Brain pericyte (primary cell): ENCODE measurements at regions not wholly inside any gene's neighbourhood (a gene's known extent, or its start where the extent isn't known, plus 50 kb on each side); places are given as distances from the start of the nearest gene placed in this dataset.
A peak's percentile ranks its signal among the peaks of the same experiment; 100 is the strongest.

ENCODE experiments used
- DNase-seq: peaks from one replicate; pipeline ENCODE4 v3.0.0-alpha.2; 2012; ENCODE audit warnings: low read depth, low spot score

DNA sequence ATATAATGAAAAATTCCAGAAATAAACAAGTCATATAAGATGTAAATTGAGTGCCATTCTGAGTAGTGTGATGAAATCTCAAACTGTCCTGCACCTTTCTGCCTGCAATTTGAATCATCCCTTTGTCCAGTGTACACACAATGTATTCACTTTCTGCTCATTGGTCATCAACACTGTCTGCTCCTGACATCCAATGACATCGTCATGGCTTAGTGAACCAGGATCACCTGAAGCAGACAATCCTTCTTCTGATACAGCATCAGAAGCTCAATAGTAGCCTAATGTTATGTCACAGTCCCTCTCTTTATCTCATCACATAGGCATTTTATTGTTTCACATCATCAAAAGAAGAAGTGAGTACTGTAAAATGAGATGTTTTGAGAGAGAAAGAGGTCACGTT is 366.3 kb downstream of the RFPL4B start:
- DNase-seq: no peak

DNA sequence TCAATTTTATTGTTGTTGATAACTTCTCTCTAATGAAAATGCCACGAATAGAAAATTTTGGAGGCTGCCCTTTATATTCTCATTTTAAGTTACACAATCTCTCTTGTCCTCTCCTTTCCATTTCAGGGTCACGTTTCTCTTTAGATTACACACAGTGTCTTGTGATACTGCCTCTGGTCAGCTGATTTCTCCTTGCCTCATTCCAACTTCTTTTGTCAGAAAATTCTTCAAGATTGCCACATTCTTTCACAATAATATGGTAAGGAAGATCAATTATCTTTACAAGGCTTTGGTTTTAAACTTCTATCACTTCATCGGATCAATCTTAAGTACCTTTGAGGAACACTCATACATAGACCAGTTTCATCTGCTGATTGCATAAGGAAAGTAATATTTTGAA is 370.3 kb downstream of the RFPL4B start:
- DNase-seq: no peak

DNA sequence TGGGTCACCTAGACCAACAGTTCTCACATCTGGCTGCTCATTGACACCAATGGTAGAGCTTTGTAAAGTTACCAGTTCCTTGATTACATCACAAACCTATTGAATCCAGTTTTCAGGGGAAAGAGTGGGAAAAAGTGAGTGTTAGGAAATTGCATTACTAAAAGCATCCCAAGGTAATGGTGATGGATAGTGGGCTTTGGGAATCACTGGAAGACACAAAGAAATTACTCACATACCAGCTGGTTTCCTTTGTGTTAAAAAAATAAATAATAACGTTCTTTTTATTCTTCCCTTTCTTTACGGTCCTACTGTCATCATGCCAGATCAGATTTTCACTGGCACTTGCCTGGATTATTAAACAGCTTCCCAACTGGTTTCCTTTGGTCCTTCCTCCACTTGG is 370.7 kb downstream of the RFPL4B start:
- DNase-seq: no peak

DNA sequence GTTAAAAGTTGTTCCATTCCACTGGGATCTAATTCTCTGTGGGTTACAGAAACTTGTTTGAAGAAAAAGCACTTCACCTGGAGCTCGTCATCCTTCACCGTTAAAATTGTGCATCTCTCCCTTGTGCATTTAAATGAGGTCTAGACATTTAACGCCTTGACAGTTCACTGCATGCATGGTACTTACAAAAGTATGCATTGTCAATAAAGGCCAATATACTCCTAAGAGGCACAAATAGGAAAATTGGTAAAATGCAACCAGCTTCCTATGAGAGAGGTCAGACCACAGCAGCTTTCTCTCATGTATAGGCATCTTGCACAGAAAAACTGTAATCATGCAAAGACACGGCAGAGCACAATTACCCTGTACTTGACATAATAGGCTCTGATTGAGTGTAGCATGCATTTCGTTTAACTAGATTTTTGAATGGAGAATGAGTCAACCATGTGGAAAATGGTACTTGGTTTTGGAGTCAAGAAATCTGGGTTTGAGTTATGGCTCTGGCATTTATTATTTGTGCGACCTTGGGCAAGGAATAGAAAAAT is 378.5 kb downstream of the RFPL4B start:
- DNase-seq: no peak

DNA sequence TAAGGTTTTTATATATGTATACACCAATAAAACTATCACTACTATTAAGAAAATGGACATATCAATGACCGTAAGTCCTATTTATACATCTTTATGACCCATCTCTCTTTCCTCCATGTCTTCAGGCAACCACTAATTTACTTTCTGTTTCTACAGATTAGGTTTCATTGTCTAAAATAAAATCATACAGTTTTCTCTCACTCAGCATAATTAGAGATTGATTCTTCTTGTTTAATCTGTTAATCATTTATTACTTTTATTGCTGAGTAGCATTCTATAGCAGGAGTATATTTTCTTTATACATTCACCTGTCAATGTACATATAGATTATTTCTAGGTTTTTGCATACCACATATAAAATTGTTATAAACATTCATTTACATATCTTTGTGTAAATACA is 388.0 kb downstream of the RFPL4B start:
- no peak for DNase-seq

DNA sequence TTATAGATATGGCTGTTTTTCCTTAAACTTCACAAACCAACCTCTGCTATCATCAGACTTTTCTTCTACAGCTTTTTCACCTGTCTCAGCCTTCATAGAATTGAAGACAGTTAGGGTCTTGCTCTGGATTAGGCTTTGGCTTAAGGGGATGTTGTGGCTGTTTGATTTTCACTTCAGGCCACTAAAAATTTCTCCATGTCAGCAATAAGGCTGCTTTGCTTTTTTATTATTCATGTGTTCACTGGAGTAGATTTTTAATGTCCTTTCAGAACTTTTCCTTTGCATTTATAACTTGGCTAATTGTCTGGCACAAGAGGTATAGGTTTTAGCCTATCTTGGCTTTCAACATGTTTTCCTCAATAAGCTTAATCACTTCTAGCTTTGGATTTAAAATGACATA is 392.6 kb downstream of the RFPL4B start:
- no peak for DNase-seq

DNA sequence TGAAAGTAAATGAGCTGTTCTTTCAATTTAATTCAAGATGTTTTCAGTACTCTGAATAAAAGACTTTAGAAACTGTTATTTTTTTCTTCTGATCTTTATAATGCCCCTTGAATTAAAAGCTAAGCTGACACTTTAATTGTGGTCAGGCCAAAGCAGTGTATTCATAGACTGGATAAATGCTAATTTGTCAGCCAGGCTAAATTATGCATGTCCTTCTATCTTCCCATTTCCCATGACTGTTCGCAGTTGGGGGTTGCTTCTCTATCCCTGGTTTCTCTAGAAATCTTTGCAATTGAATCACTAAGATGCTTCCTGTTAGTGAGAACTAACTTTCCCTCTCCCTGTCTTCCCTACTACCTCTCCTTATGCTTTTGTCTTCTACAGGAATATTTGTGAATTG is 396.2 kb downstream of the RFPL4B start:
- no peak for DNase-seq

DNA sequence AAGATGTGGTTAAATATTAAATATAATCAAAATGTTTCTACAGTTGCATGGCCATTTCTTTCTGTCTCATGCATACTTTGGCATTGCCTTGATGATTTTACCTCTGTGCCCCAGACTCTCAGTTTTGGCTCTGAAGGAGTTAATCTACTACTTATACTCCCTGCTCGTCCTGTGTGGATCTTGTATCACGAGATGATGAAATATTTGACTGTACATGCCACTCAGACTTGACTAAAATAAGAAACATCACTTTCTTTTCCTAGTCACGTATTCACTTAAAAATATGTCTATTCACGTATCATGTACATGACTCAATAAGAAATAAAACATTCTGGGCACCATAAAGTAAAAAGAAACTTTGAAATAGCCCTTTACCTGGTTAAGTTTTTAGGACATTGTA is 397.7 kb downstream of the RFPL4B start:
- no peak for DNase-seq

DNA sequence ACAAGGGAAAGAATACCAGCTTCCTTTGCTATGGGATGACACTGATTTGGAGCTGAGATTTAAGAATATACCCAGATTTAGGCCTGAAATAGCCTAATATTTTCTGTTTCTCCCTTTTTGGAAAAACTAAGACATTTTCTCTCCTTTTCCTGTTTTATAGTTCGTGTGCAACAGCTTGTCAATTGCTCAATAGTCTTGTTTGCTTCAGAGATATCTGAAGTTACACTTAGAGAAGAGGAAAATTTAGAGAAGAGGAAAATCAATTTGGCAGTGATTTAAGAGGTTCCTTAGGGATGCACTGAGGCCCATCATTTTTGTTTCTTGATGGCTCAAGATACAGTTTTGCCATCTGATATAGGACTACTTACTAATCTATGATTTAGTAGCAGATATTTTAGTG is 398.6 kb downstream of the RFPL4B start:
- DNase-seq: no peak

DNA sequence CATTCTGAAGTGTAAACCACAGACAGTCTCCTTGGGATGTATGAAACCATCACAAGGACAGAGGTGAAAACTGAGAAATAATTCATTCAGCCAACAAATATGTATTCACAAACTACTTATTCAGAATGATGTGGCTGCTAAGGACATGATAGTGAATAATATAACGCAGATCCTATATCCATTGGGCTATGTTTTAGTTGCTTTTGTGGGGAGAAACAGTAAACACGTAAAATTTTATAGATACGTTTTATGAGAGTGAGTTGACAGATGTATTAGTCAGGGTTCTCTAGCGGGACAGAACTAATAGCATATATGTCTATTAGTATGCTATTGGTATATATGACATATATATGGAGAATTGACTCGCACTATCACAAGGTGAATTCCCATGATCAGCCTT is 402.5 kb downstream of the RFPL4B start:
- DNase-seq: no peak

DNA sequence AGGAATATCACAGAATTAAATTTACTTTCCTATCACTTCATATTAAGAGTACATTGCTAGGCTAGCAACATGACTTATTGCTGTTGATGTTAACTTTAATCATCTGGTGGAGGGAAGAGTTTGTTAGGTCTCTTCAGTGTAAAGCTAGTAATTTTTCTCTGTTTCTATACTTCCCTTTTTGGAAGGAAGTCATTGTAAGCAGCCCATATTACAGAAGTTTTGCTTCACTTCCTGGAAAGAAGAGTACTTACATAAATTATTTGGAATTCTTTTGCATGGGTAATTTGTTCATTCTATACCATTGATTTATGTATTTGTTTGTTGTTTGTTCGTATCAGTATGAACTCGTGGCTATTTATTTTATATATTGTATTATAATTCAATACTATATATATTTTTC is 405.2 kb downstream of the RFPL4B start:
- DNase-seq: no peak

DNA sequence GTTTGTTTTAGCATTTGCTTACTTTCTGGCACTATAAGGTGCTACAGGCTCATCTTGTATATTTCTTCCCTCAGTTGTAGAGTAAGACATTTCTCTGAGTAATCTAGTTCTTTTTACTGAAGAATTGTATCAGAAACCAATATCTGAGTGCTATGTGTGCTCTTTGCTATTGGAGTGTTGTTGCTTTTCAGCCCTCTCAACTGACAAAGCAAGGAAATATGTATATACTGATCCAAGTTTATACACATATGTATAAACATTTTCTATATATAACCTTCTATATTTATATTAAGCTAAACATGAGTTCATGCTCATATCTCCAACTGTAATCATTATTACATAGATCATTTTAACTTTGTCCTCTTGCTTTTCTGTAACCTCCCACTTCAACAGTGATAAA is 405.7 kb downstream of the RFPL4B start:
- DNase-seq: no peak

DNA sequence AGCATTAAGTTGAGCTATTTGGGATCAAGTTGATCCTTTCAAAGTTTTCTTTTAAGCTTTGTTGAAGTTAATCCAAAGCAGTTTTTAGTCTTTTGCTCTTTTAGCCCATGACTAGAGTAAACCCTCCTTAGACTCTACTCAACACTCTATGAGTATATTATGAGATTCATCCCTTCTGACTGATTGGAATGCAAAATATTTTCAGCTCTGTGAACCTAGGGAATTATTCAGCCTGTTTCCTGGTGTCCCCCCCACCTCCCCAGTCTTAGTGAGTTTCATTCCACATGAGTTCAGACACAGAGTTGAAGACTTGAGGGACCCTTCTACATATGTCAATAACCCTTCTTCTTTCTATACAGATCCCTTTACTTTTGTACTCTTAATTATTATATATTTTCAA is 413.7 kb downstream of the RFPL4B start:
- no peak for DNase-seq

DNA sequence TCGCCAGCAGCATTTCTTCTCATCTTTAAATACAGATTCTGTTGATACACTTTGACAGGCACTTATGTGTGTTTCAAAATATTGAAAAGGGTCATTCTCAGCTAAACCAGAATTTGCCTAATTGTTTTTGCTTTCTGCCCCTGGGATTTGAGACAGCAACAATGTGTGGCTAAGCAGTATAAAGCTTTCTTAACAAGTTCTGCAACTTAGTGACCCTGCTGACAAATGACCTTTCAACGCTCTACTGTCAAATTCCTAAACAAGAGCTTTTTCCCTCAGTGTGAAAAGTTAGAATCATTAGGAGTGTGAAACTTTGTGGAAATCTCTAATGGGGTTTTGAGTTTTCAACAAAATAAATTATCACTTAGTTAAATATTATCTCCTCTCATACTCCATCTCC is 414.6 kb downstream of the RFPL4B start:
- no peak for DNase-seq

DNA sequence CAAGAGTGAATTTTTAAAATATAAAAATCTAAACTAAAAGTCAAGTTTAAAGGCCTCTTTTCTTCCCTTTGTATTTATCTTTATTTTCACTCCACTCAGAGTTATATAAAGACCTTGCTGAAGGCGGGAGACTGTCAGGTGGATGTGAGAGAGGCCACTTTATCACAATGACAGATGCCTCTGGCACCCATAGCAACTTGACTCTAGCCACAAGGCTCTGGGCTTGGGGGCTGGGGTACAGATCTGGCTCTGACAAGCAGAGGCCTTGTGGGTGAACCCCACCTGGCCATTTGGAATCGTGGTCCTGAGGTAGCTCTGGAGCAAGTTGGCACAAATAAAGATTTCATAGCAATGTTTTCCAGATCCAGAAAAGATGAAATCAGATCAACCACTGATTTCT is 417.2 kb downstream of the RFPL4B start:
- no peak for DNase-seq

DNA sequence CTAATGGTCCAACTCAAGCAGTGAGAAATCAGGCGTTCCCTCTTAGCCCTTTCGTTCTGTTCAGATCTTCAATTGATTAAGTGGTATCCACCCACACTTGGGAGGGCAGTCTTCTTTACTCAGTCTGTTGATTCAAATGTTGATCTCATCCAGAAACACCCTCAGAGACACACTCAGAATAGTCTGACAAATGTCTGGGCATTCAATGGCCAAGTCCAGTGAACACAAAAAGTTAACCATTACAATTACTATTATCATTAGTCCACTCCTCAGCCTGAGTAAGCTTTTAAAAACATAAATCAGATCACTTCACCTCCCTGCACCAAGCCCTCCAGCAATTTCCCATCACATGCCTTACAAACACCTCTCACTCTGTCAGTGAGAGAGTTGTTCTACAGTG is 423.2 kb downstream of the RFPL4B start:
- DNase-seq: no peak

DNA sequence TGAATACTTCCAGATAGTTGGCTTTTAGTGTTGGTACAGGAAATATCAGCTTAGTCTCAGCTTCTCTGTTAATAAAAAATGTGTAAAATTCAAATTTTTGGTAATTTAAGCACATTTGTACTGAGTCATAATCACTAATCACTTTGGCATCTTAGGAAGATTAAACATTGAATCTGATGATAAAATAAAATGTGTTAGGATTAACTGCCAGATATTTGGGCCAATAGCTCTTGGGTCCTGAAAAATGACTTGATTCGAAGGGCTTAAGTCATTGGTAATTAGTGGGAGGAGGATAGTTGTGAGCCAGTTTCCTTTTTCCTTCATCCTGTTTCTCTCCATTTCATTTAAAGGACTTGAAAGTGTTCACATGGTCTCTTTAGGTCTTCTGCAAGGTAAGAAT is 426.1 kb downstream of the RFPL4B start:
- DNase-seq: no peak

DNA sequence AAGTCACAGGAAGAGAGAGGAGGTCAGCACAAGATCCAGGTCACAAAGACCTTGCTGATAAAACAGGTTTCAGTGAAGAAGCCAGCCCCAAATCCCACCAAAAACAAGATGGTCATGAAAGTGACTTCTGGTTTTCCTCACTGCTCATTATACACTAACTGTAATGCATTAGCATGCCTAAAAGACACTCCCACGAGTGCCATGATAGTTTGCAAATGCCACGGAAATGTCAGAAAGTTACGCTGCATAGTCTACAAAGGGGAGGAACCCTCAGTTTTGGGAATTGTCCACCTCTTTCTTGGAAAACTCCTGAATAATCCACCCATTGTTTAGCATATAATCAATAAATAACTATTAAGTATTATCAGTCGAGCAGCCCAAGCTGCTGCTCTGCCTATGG is 427.2 kb downstream of the RFPL4B start:
- DNase-seq: no peak

DNA sequence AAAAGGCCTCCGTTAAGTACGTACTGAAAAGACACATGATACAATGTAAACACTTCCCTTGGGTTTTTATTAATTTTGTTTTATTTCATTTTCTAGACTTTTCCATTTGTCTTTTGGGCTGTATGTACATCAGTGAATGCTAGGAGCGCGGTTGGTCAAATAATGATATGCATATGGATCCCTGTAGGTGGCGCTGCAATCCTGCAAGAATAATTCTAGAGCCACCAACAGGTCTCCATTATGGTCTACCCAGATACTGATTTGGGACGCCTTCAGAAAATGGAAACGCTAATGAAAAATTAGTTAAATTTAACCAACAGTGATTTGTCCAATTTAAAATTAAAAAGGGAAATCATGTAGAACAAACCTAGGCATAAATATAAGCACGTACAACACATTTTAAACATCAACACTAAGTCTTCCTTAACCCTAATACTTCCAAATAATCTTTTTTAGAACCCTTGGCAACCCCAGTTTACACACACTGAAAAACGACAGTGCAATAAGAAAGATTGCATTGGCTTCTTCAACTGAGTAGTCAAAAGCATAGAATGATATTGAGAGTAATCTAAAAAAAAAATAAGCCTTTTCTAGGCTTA is 433.5 kb downstream of the RFPL4B start:
- DNase-seq: peak; percentile 60

DNA sequence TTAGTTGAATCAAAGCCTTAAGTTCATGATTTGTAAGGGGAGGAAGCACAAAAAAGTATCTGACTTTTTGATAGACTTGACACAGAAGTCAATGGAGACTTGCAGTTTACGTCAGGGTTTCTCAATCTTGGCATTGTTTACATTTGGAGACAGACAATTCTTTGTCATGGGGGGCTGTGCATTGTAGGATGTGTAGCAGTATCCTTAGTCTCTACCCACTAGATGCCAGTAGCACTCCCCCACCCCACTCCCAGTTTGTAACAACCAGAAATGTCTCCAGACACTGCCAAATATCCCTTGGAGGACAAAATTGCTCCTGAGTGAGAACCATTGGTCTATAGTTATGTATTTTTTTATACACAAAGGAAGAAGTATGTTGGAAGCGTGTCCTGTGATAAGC is 434.1 kb downstream of the RFPL4B start:
- DNase-seq: peak; percentile 5

DNA sequence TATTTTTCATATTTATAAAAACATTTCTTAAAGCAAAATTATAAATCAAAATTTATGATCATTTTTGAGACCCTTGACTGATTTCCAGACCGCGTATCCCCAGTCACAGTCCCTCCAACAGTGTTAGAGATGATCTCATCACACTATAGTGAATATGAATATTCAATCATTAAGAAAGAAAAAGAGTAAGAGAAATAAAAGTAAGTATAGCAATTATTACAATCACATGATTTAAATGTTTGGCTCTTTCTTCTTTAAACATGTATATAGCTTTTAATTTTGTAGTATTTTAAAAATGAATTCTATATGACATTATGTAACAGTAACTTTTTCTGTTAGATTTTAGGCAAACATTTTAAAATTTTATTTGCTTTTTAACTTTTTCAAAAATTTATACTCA is 438.3 kb downstream of the RFPL4B start:
- no peak for DNase-seq

DNA sequence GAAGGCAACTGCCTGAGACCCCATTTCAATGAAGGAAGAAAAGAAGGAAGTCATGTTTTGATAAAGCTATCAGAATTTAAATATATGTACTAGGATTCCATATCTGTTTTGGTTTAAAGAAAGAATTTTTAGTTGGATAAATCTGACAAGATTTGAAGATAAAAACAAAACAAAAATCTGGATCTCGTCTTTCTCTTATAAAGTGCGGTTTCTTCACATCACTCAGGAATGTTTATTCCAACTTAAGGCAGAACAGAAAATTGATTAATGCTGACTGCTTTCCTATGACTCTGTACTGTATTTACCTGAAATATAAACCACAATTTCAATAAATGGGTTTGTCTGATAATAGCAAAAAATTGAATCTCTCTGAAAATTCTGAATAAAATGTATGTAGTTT is 439.7 kb downstream of the RFPL4B start:
- no peak for DNase-seq

DNA sequence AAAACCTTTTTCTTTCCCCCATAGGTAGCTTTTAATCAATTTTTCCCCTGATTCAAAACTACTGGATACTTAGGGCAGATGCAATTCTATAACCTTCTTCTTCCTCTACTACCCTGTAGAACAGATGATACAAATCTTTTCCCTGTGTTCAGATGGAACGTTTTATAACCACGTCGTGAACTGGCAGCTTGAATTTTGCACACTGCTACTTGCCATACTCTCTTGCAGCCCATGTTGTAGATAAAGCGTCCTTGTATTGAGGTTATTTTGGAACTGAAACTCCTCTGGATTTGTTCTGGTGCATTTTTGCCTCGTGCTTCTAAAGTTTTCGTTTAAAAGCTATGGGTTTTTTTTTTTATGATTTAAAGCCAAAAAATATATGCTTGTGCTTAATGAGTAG is 440.2 kb downstream of the RFPL4B start:
- DNase-seq: no peak

DNA sequence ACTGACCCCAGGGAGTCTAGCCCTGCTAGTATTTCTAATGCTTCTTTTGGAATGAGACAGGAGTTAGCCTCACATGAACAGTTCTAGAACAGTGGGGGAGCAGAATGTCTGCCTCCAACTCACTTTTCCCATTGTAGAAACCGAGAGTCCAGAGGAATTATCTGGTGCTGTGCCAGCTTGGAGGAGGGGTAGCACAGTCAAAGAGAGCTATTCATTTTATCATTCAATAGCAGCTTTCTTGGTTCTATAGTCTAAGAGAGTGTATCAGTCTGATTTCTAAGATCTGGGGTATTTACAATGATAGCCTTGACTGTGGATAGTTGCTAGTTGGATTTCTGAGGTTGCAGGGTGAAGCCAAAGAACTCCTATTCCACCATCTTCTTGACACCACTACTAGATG is 448.2 kb downstream of the RFPL4B start:
- no peak for DNase-seq
